ENCODE measurements at regions not wholly inside any gene's neighbourhood (a gene's known extent, or its start where the extent isn't known, plus 50 kb on each side); places are given as distances from the start of the nearest gene placed in this dataset.
"Not testable (repeated sequence)": the region's sequence is repeated elsewhere in the genome, so short reads cannot be mapped to it uniquely, and the experiment has no call there.

DNA sequence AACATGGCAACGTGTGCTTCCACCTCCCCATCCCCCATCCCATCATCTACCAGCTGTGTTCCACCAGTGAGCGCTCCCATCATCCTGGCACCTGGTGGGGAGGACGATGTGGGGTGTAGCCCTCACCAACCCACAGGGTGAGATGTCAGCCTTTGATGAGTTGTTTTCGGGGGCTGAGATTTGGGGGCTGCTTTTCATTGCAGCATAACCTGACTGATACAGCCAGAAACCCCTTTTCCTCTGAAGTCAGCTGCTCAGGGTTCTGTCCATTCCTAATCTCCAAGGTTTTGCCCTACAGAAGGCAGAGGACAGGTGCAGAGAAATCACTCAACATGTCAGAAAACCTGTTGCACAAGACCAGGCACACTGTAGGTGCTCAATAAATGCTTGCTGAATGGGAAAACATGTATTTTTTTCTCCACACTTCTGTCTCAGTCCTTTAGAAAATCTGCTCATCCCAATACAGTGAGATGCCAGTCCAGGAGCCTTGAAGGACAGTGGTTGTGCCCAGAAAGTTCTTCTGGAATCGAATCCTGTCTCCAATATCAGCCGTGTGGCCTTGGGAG lies 239.8 kb downstream of the RBM19 start:
- no peak for DNase-seq (ENCODE audit: low spot score)

GRCh38 chr12:113725557-113725876 lies 240.6 kb downstream of the RBM19 start:
- no peak for DNase-seq (ENCODE audit: low spot score)

- no peak for DNase-seq (ENCODE audit: low spot score)
These were observed 241.2 kb downstream of the RBM19 start for GRCh38 chr12:113724794-113725556.

GRCh38 chr12:113723631-113724030 lies 242.5 kb downstream of the RBM19 start:
- DNase-seq (ENCODE audit: low spot score), result no peak

DNA sequence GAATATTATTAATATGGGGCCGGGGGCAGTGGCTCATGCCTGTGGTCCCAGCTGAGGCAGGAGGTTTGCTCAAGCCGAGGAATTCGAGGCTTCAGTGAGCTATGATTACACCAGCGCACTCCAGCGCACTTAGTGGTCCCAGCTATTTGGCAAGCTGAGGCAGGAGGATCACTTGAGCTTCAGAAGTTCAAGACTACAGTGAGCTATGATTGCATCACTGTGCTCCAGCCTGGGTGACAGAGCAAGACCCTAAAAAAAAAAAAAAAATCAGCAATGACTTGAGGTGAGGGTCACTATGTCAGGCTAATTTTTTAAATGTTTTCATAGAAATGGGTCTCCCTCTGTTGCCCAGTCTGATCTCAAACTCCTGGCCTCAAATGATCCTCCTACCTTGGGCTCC lies 243.4 kb downstream of the RBM19 start:
- DNase-seq (ENCODE audit: low spot score), result no peak

DNA sequence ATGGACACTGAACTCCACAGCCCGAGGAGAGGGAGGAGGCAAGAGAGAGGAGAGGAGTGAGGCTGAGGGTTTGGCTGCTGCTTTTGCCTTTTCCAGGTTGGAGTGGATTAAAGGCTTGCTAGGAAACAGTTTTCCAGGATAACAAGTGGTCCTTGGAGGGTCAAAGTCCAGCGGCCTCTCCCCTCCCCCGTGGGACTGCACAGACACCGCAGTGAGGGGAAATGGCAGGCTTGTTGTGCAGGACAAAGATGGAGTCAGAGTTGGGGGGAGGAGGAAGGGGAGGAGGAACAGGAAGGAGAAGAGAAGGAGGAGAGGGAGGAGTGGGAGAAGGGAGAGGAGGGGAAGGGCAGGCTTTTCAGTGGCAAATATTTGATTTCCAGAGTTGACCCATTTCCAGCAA lies 245.5 kb downstream of the RBM19 start:
- no peak for DNase-seq (ENCODE audit: low spot score)

GRCh38 chr12:113719911-113720591 lies 246.1 kb downstream of the RBM19 start:
- DNase-seq (ENCODE audit: low spot score), result no peak

GRCh38 chr12:113713156-113713555 lies 241.5 kb upstream of the LHX5 start:
- DNase-seq (ENCODE audit: low spot score), result no peak

DNA sequence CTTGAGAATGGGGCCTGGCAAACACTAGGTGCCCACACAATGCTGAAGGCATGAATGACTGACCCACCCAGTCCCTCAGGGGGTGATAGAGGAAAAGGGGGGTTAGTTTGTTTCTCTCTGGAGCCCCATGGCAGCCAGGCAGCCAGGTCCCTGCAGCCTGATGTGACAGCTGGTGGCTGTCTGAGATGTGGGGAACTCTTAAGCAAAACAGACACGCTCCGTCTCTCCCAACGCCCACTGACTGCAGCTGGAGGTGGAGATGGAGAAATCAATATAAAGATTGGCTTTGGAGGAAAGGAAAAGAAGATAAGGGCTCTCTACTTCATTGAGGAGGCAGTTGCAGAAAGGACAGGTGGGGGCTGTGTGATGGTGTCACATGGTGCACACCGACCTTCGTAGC lies 240.8 kb upstream of the LHX5 start:
- DNase-seq (ENCODE audit: low spot score), result no peak

GRCh38 chr12:113710216-113710615 lies 238.5 kb upstream of the LHX5 start:
- DNase-seq (ENCODE audit: low spot score), result no peak

DNA sequence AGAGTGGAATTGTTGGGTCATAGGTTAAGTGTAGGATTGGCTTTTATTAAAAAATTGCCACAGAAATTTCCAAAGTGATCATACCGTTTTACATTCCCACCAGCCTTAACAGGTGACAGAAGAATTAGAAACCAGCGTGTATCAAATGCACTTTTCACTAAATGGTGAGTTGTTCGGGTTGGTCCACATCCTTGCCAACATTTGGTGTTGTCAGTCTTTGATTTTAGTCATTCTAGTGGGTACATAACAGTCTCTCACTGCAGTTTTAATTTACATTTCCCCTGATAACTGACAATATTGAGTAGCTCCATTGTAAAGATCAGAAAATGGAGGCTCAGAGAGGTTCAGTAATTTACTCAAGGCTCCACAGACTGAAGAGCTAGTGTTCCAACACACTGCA lies 237.8 kb upstream of the LHX5 start:
- no peak for DNase-seq (ENCODE audit: low spot score)

- DNase-seq (ENCODE audit: low spot score), result no peak
These were observed 231.2 kb upstream of the LHX5 start for GRCh38 chr12:113702836-113703235.

DNA sequence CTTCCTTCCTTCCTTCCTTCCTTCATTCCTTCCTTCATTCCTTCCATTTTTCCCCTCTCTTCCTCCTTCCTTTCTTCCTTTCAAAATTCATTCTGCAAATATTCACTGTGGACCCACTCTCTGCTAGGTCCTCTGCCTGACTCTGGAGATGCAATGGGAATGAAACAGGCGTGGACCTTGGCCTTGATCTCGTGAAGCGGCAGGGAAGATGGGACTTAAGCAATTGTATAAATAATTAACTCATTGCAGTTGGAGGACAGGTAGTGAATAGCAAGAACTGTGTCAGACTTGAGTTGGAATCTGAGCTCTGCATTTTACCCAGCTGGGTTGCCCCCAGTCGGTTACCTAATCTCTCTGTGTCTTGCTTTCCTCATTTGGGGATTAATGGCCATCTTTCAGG lies 230.6 kb upstream of the LHX5 start:
- no peak for DNase-seq (ENCODE audit: low spot score)

- DNase-seq (ENCODE audit: low spot score), result peak; percentile 65
These were observed 229.3 kb upstream of the LHX5 start for GRCh38 chr12:113700943-113701342.

DNA sequence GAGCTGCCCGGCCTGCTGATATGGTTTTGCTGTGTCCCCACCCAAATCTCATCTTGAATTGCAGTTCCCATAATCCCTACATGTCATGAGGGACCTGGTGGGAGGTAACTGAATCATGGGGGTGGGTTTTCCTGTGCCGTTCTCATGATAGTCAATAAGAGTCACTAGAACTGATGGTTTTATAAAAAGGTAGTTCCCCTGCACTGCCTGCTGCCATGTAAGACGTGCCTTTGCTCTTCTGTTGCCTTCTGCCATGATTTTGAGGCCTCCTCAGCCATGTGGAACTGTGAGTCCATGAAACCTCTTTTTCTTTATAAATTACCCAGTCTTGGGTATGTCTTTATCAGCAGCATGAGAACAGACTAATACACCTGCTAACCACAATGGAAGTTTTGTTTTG lies 228.3 kb upstream of the LHX5 start:
- DNase-seq (ENCODE audit: low spot score), result not testable (repeated sequence)

DNA sequence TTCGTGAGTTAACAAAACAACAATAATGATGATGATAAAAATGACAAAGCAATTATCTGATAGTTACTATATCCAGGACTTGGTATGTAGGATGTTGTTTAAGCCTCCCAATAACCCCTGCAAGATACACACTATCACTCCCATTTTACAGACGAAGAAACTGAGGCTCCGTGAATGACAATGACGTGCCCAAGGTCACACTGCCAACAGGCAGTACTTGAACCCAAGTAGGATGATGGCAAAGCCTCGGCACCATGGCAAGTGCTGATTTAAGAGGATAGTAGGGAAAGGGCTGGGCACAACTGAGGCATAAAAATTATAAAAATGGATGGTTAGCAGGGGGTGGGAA lies 226.8 kb upstream of the LHX5 start:
- no peak for DNase-seq (ENCODE audit: low spot score)

GRCh38 chr12:113697651-113698509 lies 226.2 kb upstream of the LHX5 start:
- DNase-seq (ENCODE audit: low spot score), result no peak

- DNase-seq (ENCODE audit: low spot score), result no peak
These were observed 225.4 kb upstream of the LHX5 start for GRCh38 chr12:113697104-113697503.

DNA sequence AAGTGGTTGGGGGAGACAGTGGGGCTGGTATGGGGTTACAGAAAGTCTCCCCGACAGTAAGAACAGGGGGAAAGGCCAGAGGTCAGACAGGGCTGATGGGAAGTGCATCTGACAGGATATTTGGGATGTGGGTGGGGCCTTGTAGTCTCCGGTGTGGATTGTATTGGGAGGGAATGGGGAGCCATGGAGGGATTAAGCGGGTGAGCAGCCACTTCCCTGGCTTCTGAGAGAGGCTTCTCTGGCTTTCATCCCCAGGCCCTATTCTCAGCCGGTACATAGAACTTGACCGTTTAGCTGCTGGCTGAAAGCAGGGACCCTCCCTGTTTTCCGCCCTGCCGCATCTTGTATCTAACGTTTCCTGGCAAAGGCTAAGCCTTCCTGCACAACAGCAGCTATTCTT lies 222.0 kb upstream of the LHX5 start:
- DNase-seq (ENCODE audit: low spot score), result no peak

DNA sequence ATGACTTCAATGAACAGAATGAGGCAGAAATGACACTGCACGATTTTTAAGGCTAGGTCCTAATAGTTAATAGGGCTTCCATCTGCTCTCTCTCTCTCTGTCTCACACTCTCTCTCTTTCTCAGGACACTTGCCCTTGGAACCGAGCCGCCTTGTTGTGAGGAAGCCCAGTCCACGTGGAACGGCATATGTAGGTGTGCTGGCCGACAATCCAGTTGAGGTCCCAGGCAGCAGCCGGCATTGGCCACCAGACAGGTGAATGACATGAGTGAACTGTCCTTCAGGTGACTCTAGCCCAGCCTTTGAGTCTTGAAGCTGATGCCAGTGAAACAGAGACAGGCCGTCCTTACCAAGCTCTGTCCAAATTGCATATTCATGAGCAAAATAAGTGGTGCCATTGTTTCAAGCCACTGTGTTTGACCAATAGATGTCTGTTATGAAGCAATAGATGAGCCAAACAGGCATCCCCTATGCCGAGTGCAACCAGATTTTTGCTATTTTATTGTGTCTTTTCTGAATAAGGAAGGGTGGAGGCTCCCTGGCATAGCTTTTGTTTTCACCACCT lies 217.5 kb upstream of the LHX5 start:
- no peak for DNase-seq (ENCODE audit: low spot score)

DNA sequence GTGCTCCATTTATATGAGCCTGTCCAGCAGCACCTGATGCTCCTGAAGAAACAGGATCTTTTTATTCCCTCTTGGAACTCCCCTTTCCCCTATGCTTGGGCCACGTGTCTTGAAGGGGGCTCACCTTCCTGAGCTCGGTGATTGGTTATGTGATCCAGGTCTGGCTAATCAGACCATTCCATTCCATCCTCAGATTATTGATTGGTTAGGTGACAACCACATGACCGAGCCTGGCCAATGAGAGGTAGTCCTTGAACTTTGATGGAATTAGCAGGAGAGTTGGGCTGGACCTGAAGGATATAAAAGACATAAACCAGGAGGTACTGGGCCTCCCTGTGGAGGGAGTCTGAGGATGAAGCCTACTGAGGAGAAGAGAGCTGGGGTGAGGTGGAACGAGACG lies 216.6 kb upstream of the LHX5 start:
- DNase-seq (ENCODE audit: low spot score), result no peak

Measured in kidney tubule cell (primary cell).